ES-I3 (cell line): ENCODE measurements at regions not wholly inside any gene's neighbourhood (a gene's known extent, or its start where the extent isn't known, plus 50 kb on each side); places are given as distances from the start of the nearest gene placed in this dataset.

Experiments
- H3K36me3 ChIP-seq: 2 replicates; pipeline ENCODE4 v1.6.1; 2013; ENCODE audit warnings: mild to moderate bottlenecking, low read length, control low read depth, moderate library complexity; ENCODE audit not compliant: insufficient read depth
- H3K4me1 ChIP-seq: 2 replicates; pipeline ENCODE4 v1.6.1; 2013; ENCODE audit warnings: mild to moderate bottlenecking, control low read depth, low read length; ENCODE audit not compliant: insufficient read depth
- H3K9ac ChIP-seq: 2 replicates; pipeline ENCODE4 v1.6.1; 2013; ENCODE audit warnings: low read depth, mild to moderate bottlenecking, low read length, moderate library complexity
- H3K9me3 ChIP-seq: 2 replicates; pipeline ENCODE4 v1.6.1; 2013; ENCODE audit warnings: mild to moderate bottlenecking, low read length, moderate library complexity; ENCODE audit not compliant: control insufficient read depth, insufficient read depth

GRCh38 chr6:122337645-122338044 is 61.8 kb upstream of the HSF2 start:
- no peaks in the 10 kb centered on the region for H3K4me1 ChIP-seq
- no peaks in the 10 kb centered on the region for H3K36me3 ChIP-seq

GRCh38 chr6:122339661-122340060 is 59.8 kb upstream of the HSF2 start:
- Histone ChIP-seq H3K36me3 (no peaks in the 10 kb centered on the region), H3K4me1 (no peaks in the 10 kb centered on the region), H3K9ac (no peak overlapping the region), H3K9me3 (no peaks in the 10 kb centered on the region)

More at GRCh38 chr6:122337645-122338044, 61.8 kb upstream of the HSF2 start:
- H3K9me3 ChIP-seq = no peaks in the 10 kb centered on the region
- H3K9ac ChIP-seq = no peak overlapping the region

- Histone ChIP-seq H3K9ac (no peak overlapping the region), H3K4me1 (no peaks in the 10 kb centered on the region), H3K36me3 (no peaks in the 10 kb centered on the region), H3K9me3 (no peaks in the 10 kb centered on the region)
Measured at GRCh38 chr6:122347280-122347679, 52.2 kb upstream of the HSF2 start.

GRCh38 chr6:122347751-122348150 is 51.7 kb upstream of the HSF2 start:
- H3K9me3 ChIP-seq = no peaks in the 10 kb centered on the region
- no peak overlapping the region for H3K9ac ChIP-seq
- H3K36me3 ChIP-seq = no peaks in the 10 kb centered on the region
- H3K4me1 ChIP-seq = no peaks in the 10 kb centered on the region
